ENCODE measurements at regions not wholly inside any gene's neighbourhood (a gene's known extent, or its start where the extent isn't known, plus 50 kb on each side); places are given as distances from the start of the nearest gene placed in this dataset.

GRCh38 chr6:139443231-139444112 lies 69.0 kb upstream of the CITED2 start:
- no peak overlapping the region for H3K4me3 ChIP-seq (ENCODE audit: low read depth, low read length)
- in situ Hi-C loops (cut with HindIII; ENCODE audit: low sequenced_read_pairs) = no loop called here
- no peak for TF ChIP-seq CTCF (IDR thresholded peaks at IDR 0.05; ENCODE audit: low read depth, low read length, missing control alignments)
- no peak for DNase-seq (ENCODE audit: low read depth)

- no peak overlapping the region for H3K4me3 ChIP-seq (ENCODE audit: low read depth, low read length)
- in situ Hi-C loops (cut with HindIII; ENCODE audit: low sequenced_read_pairs) = no loop called here
- TF ChIP-seq CTCF (IDR thresholded peaks at IDR 0.05; ENCODE audit: low read depth, low read length, missing control alignments) = no peak
- no peak for DNase-seq (ENCODE audit: low read depth)
These were observed 67.8 kb upstream of the CITED2 start for GRCh38 chr6:139442188-139442671.

GRCh38 chr6:139439349-139439748 lies 64.9 kb upstream of the CITED2 start:
- in situ Hi-C loops (cut with HindIII; ENCODE audit: low sequenced_read_pairs) = no loop called here
- no peak for TF ChIP-seq CTCF (IDR thresholded peaks at IDR 0.05; ENCODE audit: low read depth, low read length, missing control alignments)
- no peak overlapping the region for H3K4me3 ChIP-seq (ENCODE audit: low read depth, low read length)
- no peak for DNase-seq (ENCODE audit: low read depth)

GRCh38 chr6:139438775-139439174 lies 64.3 kb upstream of the CITED2 start:
- H3K4me3 ChIP-seq (ENCODE audit: low read depth, low read length) = no peak overlapping the region
- in situ Hi-C loops (cut with HindIII; ENCODE audit: low sequenced_read_pairs) = no loop called here
- TF ChIP-seq CTCF (IDR thresholded peaks at IDR 0.05; ENCODE audit: low read depth, low read length, missing control alignments) = no peak
- no peak for DNase-seq (ENCODE audit: low read depth)

GRCh38 chr6:139436957-139437348 lies 62.5 kb upstream of the CITED2 start:
- no peak overlapping the region for H3K4me3 ChIP-seq (ENCODE audit: low read depth, low read length)
- DNase-seq (ENCODE audit: low read depth) = no peak
- TF ChIP-seq CTCF (IDR thresholded peaks at IDR 0.05; ENCODE audit: low read depth, low read length, missing control alignments) = no peak
- in situ Hi-C loops (cut with HindIII; ENCODE audit: low sequenced_read_pairs) = no loop called here

GRCh38 chr6:139436200-139436956 lies 61.9 kb upstream of the CITED2 start:
- peak; percentile 34 for DNase-seq (ENCODE audit: low read depth)
- in situ Hi-C loops (cut with HindIII; ENCODE audit: low sequenced_read_pairs) = no loop called here
- no peak overlapping the region for H3K4me3 ChIP-seq (ENCODE audit: low read depth, low read length)
- no peak for TF ChIP-seq CTCF (IDR thresholded peaks at IDR 0.05; ENCODE audit: low read depth, low read length, missing control alignments)
